Testis (tissue), 2 donors: ENCODE measurements at regions not wholly inside any gene's neighbourhood (a gene's known extent, or its start where the extent isn't known, plus 50 kb on each side); places are given as distances from the start of the nearest gene placed in this dataset.
"Not testable (repeated sequence)": the region's sequence is repeated elsewhere in the genome, so short reads cannot be mapped to it uniquely, and the experiment has no call there.

Source experiments
- DNase-seq: peaks from one replicate; pipeline ENCODE4 v3.0.0-alpha.2; 2019
- H3K27ac ChIP-seq, 2 donors: fragments of 200-600 bp; sonication (generic); one replicate each; pipeline ENCODE4 v1.5.1; 2019
- H3K27me3 ChIP-seq: fragments of 200-600 bp; sonication (generic); one replicate; pipeline ENCODE4 v1.5.1; 2019
- H3K36me3 ChIP-seq: fragments of 200-600 bp; sonication (generic); one replicate; pipeline ENCODE4 v1.5.1; 2017; ENCODE audit warnings: low read depth; ENCODE audit errors: missing control alignments
- H3K4me1 ChIP-seq: fragments of 200-600 bp; sonication (generic); one replicate; pipeline ENCODE4 v1.5.1; 2019
- H3K4me3 ChIP-seq, 2 donors: fragments of 200-600 bp; sonication (generic); one replicate each; pipeline ENCODE4 v1.5.1; 2017 to 2019
- H3K9me3 ChIP-seq: fragments of 200-600 bp; sonication (generic); one replicate; pipeline ENCODE4 v1.5.1; 2017
- CTCF ChIP-seq, 3 experiments: fragments of 450-650 bp in 2 of 3; fragments of 200-600 bp in 1 of 3; sonication (generic) in 1 of 3; IDR thresholded peaks; one replicate each; pipeline ENCODE4 v1.5.1; 2016 to 2019; ENCODE audit warnings: antibody characterized with exemption in 3 of 3, mild to moderate bottlenecking in 2 of 3, moderate library complexity in 1 of 3
- POLR2A ChIP-seq: fragments of 450-650 bp; IDR thresholded peaks from one replicate; pipeline ENCODE4 v1.6.1; 2017; ENCODE audit warnings: antibody characterized with exemption, mild to moderate bottlenecking, moderate library complexity
- WGBS, 2 donors: methylation state at CpG; one replicate each; pipeline ENCODE4 v1.1.5; 2018; 5-methylcytosine and 5-hydroxymethylcytosine counted together
- intact Hi-C: fragments of 100-400 bp; cut with DNase I; formaldehyde crosslinking; loops from one replicate; pipeline ENCODE4 v1.15.1; 2023; ENCODE audit warnings: low total_unique reads

GRCh38 chr13:43970520-43971242 is 91.0 kb downstream of the LACC1 start:
- intact Hi-C loops, H3K4me1 ChIP-seq, DNase-seq, H3K27me3 ChIP-seq, H3K27ac ChIP-seq, H3K9me3 ChIP-seq, H3K36me3 ChIP-seq, H3K4me3 ChIP-seq: not testable (repeated sequence)
- 65 to 80% methylated on average over 15 to 31 of the region's 36 CpGs for WGBS, 2 donors

- 81 to 86% methylated on average over 4 to 6 of the region's 19 CpGs for WGBS, 2 donors
- H3K27me3 ChIP-seq, intact Hi-C loops, DNase-seq, H3K4me1 ChIP-seq, H3K9me3 ChIP-seq, H3K36me3 ChIP-seq, H3K27ac ChIP-seq, H3K4me3 ChIP-seq: not testable (repeated sequence)
Observed at GRCh38 chr13:43971324-43971723, 91.6 kb downstream of the LACC1 start.

GRCh38 chr13:43977911-43978310 is 98.2 kb downstream of the LACC1 start:
- Histone ChIP-seq H3K4me1 (no peaks in the 10 kb centered on the region), H3K36me3 (no peaks in the 10 kb centered on the region), H3K27ac (no peak overlapping the region), H3K9me3 (no peaks in the 10 kb centered on the region), H3K27me3 (no peaks in the 10 kb centered on the region), H3K4me3 (no peak overlapping the region)
- intact Hi-C loops, result no loop called here
- 78% methylated on average over 1 of the region's 1 CpG for WGBS, 2 donors
- TF ChIP-seq CTCF (IDR thresholded peaks at IDR 0.05), result no peak
- TF ChIP-seq POLR2A, result no peak
- no peak for DNase-seq

- TF ChIP-seq POLR2A (no peak), CTCF (IDR thresholded peaks at IDR 0.05) (no peak)
- WGBS, 2 donors, result 84 to 90% methylated on average over 5 of the region's 5 CpGs
- H3K9me3 ChIP-seq, result no peaks in the 10 kb centered on the region
- no peaks in the 10 kb centered on the region for H3K4me1 ChIP-seq
- H3K36me3 ChIP-seq, result no peaks in the 10 kb centered on the region
- intact Hi-C loops, result no loop called here
- no peak overlapping the region for H3K27ac ChIP-seq
- H3K4me3 ChIP-seq, result no peak overlapping the region
- H3K27me3 ChIP-seq, result no peaks in the 10 kb centered on the region
- no peak for DNase-seq
Observed at GRCh38 chr13:43978688-43979087, 99.0 kb downstream of the LACC1 start.

- H3K4me1 ChIP-seq, result no peaks in the 10 kb centered on the region
- WGBS, 2 donors, result 92 to 97% methylated on average over 2 of the region's 2 CpGs
- intact Hi-C loops, result no loop called here
- DNase-seq, result no peak
- TF ChIP-seq POLR2A (no peak), CTCF (IDR thresholded peaks at IDR 0.05) (no peak)
- no peak overlapping the region for H3K4me3 ChIP-seq
- H3K27ac ChIP-seq, result no peak overlapping the region
- H3K27me3 ChIP-seq, result no peaks in the 10 kb centered on the region
- no peaks in the 10 kb centered on the region for H3K9me3 ChIP-seq
- no peaks in the 10 kb centered on the region for H3K36me3 ChIP-seq
Observed at GRCh38 chr13:43979492-43979891, 99.8 kb downstream of the LACC1 start.

GRCh38 chr13:43980587-43980986 is 100.9 kb downstream of the LACC1 start:
- DNase-seq, result no peak
- TF ChIP-seq POLR2A (no peak), CTCF (IDR thresholded peaks at IDR 0.05) (no peak)
- 85 to 91% methylated on average over 1 of the region's 1 CpG for WGBS, 2 donors
- Histone ChIP-seq H3K4me3 (no peak overlapping the region), H3K9me3 (no peaks in the 10 kb centered on the region), H3K4me1 (peaks cover 2% of the 10 kb centered on the region), H3K36me3 (no peaks in the 10 kb centered on the region), H3K27me3 (no peaks in the 10 kb centered on the region), H3K27ac (no peak overlapping the region)
- intact Hi-C loops, result no loop called here
